ENCODE measurements at regions not wholly inside any gene's neighbourhood (a gene's known extent, or its start where the extent isn't known, plus 50 kb on each side); places are given as distances from the start of the nearest gene placed in this dataset.
A peak's percentile ranks its signal among the peaks of the same experiment; 100 is the strongest.

- Histone ChIP-seq H3K27me3 (ENCODE audit: control insufficient read depth, insufficient read depth, low read length) (no peaks in the 10 kb centered on the region), H3K36me3 (ENCODE audit: control insufficient read depth, insufficient read depth, low read length) (no peaks in the 10 kb centered on the region), H3K9me3 (ENCODE audit: control insufficient read depth, insufficient read depth, low read depth, low read length) (0 out of 2 replicates have a peak, but pooled peaks cover 2% of the 10 kb centered on the region), H3K4me3 (ENCODE audit: low read depth in 2 of 2, low read length in 2 of 2) (no peak overlapping the region), H3K4me1 (ENCODE audit: control insufficient read depth, insufficient read depth, low read length) (no peaks in the 10 kb centered on the region), H3K27ac (ENCODE audit: low read length) (peak overlapping the region; percentile 8; the same call in 1 of the 2 replicates)
- ATAC-seq (no peak), DNase-seq (ENCODE audit: low read depth, low spot score) (no peak)
- POLR2A ChIA-PET = no interaction called here
- CTCF ChIA-PET = no interaction called here
- intact Hi-C loops (cut with micrococcal nuclease; ENCODE audit: unreplicated experiment) (no loop called here), in situ Hi-C loops (cut with HindIII; ENCODE audit: low pct_unique_long_range_greater_than_20kb, low sequenced_read_pairs) (no loop called here)
- BruUV-seq (replicated peaks) = no TSS peak
- TF ChIP-seq REST (IDR thresholded peaks at IDR 0.05; ENCODE audit: insufficient read depth in 1 of 2, low read depth in 2 of 2, low read length in 1 of 2) = no peak
- no peak for TF ChIP-seq TCF7L2 (IDR thresholded peaks at IDR 0.05; ENCODE audit: low read depth, low read length)
- no peak for TF ChIP-seq CTCF (IDR thresholded peaks at IDR 0.05)
- TF ChIP-seq SIN3A (IDR thresholded peaks at IDR 0.05; ENCODE audit: borderline replicate concordance, insufficient read depth, low read depth, low read length) = no peak
- TF ChIP-seq POLR2AphosphoS5 (IDR thresholded peaks at IDR 0.05; ENCODE audit: low read depth, low read length) = no peak
Measured at GRCh38 chr5:93209476-93209875, 371.5 kb downstream of the NR2F1-AS1 start.

GRCh38 chr5:93208141-93208751 is 372.8 kb downstream of the NR2F1-AS1 start:
- Histone ChIP-seq H3K27ac (ENCODE audit: low read length) (no peak overlapping the region), H3K4me1 (ENCODE audit: control insufficient read depth, insufficient read depth, low read length) (no peaks in the 10 kb centered on the region), H3K27me3 (ENCODE audit: control insufficient read depth, insufficient read depth, low read length) (no peaks in the 10 kb centered on the region), H3K4me3 (ENCODE audit: low read depth in 2 of 2, low read length in 2 of 2) (no peak overlapping the region), H3K36me3 (ENCODE audit: control insufficient read depth, insufficient read depth, low read length) (no peaks in the 10 kb centered on the region), H3K9me3 (ENCODE audit: control insufficient read depth, insufficient read depth, low read depth, low read length) (0 out of 2 replicates have a peak, but pooled peaks cover 2% of the 10 kb centered on the region)
- in situ Hi-C loops (cut with HindIII; ENCODE audit: low pct_unique_long_range_greater_than_20kb, low sequenced_read_pairs) = no loop called here
- ChIA-PET CTCF (no interaction called here), POLR2A (no interaction called here)
- ATAC-seq (no peak), DNase-seq (ENCODE audit: low read depth, low spot score) (no peak)
- intact Hi-C loops (cut with micrococcal nuclease; ENCODE audit: unreplicated experiment) = no loop called here
- no peak for TF ChIP-seq REST (IDR thresholded peaks at IDR 0.05; ENCODE audit: insufficient read depth in 1 of 2, low read depth in 2 of 2, low read length in 1 of 2)
- TF ChIP-seq SIN3A (IDR thresholded peaks at IDR 0.05; ENCODE audit: borderline replicate concordance, insufficient read depth, low read depth, low read length) = no peak
- no peak for TF ChIP-seq TCF7L2 (IDR thresholded peaks at IDR 0.05; ENCODE audit: low read depth, low read length)
- BruUV-seq (replicated peaks) = no TSS peak
